Activated naive CD4-positive, alpha-beta T cell treated with anti-CD3 and anti-CD28 coated beads for 36 hours (primary cell): ENCODE measurements at regions not wholly inside any gene's neighbourhood (a gene's known extent, or its start where the extent isn't known, plus 50 kb on each side); places are given as distances from the start of the nearest gene placed in this dataset.

Source experiments
- CTCF ChIA-PET: fragments of 350-600 bp; sonication (Branson Sonifier 250); formaldehyde crosslinking; loops from one replicate; lab custom pipeline; 2021; ENCODE audit warnings: antibody characterized with exemption; lab: Charles Lee
- DNase-seq: peaks from one replicate; pipeline ENCODE4 v3.0.0-alpha.2; 2020
- H3K27ac Mint-ChIP-seq: one replicate; pipeline ENCODE4 v1.8.0; 2021; ENCODE audit warnings: mild to moderate bottlenecking, mixed read lengths
- H3K27me3 Mint-ChIP-seq: one replicate; pipeline ENCODE4 v1.8.0; 2021; ENCODE audit warnings: low read depth, mixed read lengths
- H3K36me3 Mint-ChIP-seq: one replicate; pipeline ENCODE4 v1.8.0; 2021; ENCODE audit warnings: low read depth, mixed read lengths
- H3K4me1 Mint-ChIP-seq: one replicate; pipeline ENCODE4 v1.8.0; 2021; ENCODE audit warnings: low read depth, mixed read lengths
- H3K4me3 Mint-ChIP-seq: one replicate; pipeline ENCODE4 v1.8.0; 2021; ENCODE audit warnings: mild to moderate bottlenecking, moderate library complexity, mixed read lengths
- H3K9me3 Mint-ChIP-seq: one replicate; pipeline ENCODE4 v1.8.0; 2021; ENCODE audit warnings: mixed read lengths
- intact Hi-C: fragments of 100-400 bp; cut with micrococcal nuclease; formaldehyde crosslinking; loops from one replicate; pipeline ENCODE4 v1.15.1; 2023

DNA sequence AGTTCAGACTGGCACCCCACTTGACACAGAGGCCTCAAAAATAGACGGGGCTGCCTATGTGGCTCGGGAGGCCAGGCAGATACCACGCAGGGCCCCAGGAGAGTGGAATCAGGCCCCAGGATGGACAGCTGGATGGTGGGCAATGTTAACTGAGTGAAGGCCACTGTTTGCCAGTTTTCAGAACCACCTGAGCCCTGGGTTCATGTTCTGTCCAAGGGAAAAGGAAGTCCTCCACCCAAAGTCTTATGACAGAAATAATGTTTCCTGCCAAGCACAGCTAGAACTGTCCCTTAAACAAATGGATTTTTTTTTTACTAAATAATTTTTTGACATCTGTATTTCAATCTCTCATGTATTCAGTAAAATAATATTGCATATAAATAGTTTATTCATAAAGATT lies 228.4 kb downstream of the KLF13 start:
- CTCF ChIA-PET = no interaction called here

GRCh38 chr15:31556494-31557150 lies 230.0 kb downstream of the KLF13 start:
- CTCF ChIA-PET = interaction anchor here (0.6 to 1.0 kb wide), 2 partner anchors 8 to 14 kb away, joined by 3 to 4 read pairs; no protein-coding TSS in a partner anchor
- Mint-ChIP-seq H3K4me1 (peaks cover 5% of the 10 kb centered on the region), H3K9me3 (no peaks in the 10 kb centered on the region), H3K27ac (no peak overlapping the region), H3K4me3 (no peak overlapping the region), H3K27me3 (peaks cover 6% of the 10 kb centered on the region), H3K36me3 (no peaks in the 10 kb centered on the region)
- no peak for DNase-seq
- intact Hi-C loops = no loop called here

More for the DNA sequence above, 228.4 kb downstream of the KLF13 start:
- intact Hi-C loops = no loop called here
- Mint-ChIP-seq H3K27me3 (peaks cover 6% of the 10 kb centered on the region), H3K4me1 (peaks cover 13% of the 10 kb centered on the region), H3K4me3 (no peak overlapping the region), H3K36me3 (no peaks in the 10 kb centered on the region), H3K27ac (no peak overlapping the region), H3K9me3 (no peaks in the 10 kb centered on the region)
- DNase-seq = no peak

DNA sequence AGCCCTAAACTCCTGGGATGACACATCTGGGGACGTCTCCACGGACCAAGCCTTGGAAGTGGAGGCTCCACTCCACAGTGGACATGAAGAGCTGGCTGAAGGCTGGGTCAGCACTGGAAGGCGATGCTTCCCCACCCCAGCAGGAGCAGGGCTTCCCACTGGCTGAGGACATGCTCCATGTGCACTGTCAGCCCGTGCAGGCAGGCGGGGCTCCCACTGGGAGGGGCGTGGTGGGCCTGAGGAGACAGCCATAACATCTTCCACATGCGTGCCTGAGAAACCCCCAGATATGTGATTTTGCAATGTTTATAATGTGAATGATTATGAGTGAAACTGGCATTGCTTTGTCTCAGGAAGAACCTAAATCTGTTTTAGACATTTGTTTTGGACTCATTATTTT lies 231.3 kb downstream of the KLF13 start:
- CTCF ChIA-PET = no interaction called here
- no peak for DNase-seq
- no peak overlapping the region for H3K27ac Mint-ChIP-seq
- no peaks in the 10 kb centered on the region for H3K36me3 Mint-ChIP-seq
- no peaks in the 10 kb centered on the region for H3K9me3 Mint-ChIP-seq
- no peak overlapping the region for H3K4me3 Mint-ChIP-seq
- peaks cover 6% of the 10 kb centered on the region for H3K27me3 Mint-ChIP-seq
- no peaks in the 10 kb centered on the region for H3K4me1 Mint-ChIP-seq
- intact Hi-C loops = no loop called here

GRCh38 chr15:31558840-31559239 lies 232.2 kb downstream of the KLF13 start:
- Mint-ChIP-seq H3K9me3 (no peaks in the 10 kb centered on the region), H3K36me3 (no peaks in the 10 kb centered on the region), H3K27ac (no peak overlapping the region), H3K27me3 (peaks cover 6% of the 10 kb centered on the region), H3K4me1 (no peaks in the 10 kb centered on the region), H3K4me3 (no peak overlapping the region)
- CTCF ChIA-PET = no interaction called here
- intact Hi-C loops = no loop called here
- no peak for DNase-seq

DNA sequence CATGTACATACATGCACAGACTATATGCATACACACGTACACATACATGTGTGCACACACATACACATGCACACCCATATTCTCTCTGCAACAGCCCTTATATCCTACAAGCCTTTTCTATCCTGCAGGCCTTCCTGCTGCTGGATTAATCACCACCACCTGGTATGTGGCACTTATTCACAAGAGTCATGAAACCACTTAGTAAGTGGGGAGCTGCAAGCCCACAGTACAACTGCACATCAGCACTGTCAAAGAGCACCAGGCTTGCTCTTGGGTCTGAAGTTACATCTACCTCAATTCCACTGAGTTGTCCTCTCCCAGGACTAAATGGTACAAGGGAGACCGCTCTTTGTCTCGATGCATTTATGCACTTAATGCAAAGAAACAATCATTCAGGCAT lies 233.2 kb downstream of the KLF13 start:
- DNase-seq = no peak
- Mint-ChIP-seq H3K4me1 (no peaks in the 10 kb centered on the region), H3K27ac (no peak overlapping the region), H3K27me3 (no peaks in the 10 kb centered on the region), H3K4me3 (no peak overlapping the region), H3K36me3 (no peaks in the 10 kb centered on the region), H3K9me3 (no peaks in the 10 kb centered on the region)
- intact Hi-C loops = no loop called here
- CTCF ChIA-PET = no interaction called here

DNA sequence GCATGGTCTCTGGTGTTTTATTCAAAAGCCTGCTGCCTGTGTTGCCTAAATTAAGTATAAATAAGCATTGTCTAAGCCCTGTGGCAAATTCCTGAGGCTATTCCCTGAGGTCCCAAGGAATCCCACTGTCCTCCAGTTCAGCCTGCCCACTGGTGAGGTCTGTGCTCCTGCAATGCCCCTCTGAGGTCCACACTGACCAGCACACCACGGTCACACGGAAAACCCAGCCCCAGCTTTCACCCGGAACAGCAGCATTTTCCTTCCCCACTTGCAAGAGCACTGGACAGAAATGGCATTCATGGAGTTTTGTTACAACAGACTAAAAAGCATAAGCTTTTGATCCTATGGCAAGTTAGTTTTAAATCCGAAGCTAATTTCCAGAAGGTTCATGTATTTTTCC lies 234.0 kb downstream of the KLF13 start:
- H3K4me1 Mint-ChIP-seq = no peaks in the 10 kb centered on the region
- no peak overlapping the region for H3K27ac Mint-ChIP-seq
- DNase-seq = no peak
- CTCF ChIA-PET = no interaction called here
- H3K27me3 Mint-ChIP-seq = no peaks in the 10 kb centered on the region
- no peak overlapping the region for H3K4me3 Mint-ChIP-seq
- intact Hi-C loops = no loop called here
- H3K36me3 Mint-ChIP-seq = no peaks in the 10 kb centered on the region
- no peaks in the 10 kb centered on the region for H3K9me3 Mint-ChIP-seq

GRCh38 chr15:31561156-31561555 lies 234.5 kb downstream of the KLF13 start:
- no peak for DNase-seq
- CTCF ChIA-PET = no interaction called here
- Mint-ChIP-seq H3K4me3 (no peak overlapping the region), H3K27ac (no peak overlapping the region), H3K27me3 (no peaks in the 10 kb centered on the region), H3K4me1 (no peaks in the 10 kb centered on the region), H3K9me3 (no peaks in the 10 kb centered on the region), H3K36me3 (no peaks in the 10 kb centered on the region)
- intact Hi-C loops = no loop called here

DNA sequence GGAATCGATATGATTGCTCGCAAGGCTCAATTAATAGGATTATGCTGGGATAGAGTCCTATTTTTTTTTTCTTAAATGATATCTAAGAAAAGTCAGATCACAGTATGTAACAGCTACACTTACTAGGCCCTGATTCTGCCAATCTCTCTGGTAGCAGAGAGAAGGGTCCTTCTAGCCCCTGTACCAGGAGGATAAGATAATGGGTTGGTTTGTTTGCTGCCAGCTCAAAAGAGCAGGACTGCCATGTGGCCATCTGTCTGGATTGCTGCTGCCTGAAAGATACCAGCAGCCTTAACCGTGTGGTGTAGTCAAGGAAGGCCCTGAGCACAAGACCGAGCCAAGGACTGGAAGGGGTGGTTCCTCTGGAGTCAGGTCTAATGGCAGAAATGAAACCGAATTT lies 236.4 kb downstream of the KLF13 start:
- Mint-ChIP-seq H3K27ac (no peak overlapping the region), H3K9me3 (peaks cover 4% of the 10 kb centered on the region), H3K4me3 (no peak overlapping the region), H3K4me1 (no peaks in the 10 kb centered on the region), H3K27me3 (no peaks in the 10 kb centered on the region), H3K36me3 (no peaks in the 10 kb centered on the region)
- no peak for DNase-seq
- intact Hi-C loops = no loop called here
- CTCF ChIA-PET = no interaction called here

DNA sequence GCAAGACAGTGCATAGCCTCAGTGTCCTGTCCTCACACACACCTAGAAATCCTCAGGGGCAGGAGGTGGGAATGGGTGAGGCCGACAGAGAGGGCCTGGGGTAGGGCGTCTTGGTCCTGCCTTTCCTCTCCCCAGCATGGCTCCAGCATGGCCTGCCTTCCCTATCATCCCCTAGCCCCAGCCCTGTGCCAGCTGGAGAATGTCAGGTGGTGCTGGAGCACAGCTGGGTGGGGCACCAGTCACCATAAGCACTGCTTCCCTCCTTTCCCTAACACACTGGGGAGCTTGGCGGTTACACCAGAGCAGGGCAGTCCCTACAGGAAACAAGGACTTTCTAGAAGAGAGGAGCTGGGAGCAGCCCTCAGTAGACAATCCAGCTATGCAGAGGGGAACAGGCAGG lies 236.8 kb downstream of the KLF13 start:
- no peak overlapping the region for H3K4me3 Mint-ChIP-seq
- CTCF ChIA-PET = no interaction called here
- no peaks in the 10 kb centered on the region for H3K36me3 Mint-ChIP-seq
- H3K27ac Mint-ChIP-seq = no peak overlapping the region
- no peaks in the 10 kb centered on the region for H3K4me1 Mint-ChIP-seq
- no peak for DNase-seq
- H3K27me3 Mint-ChIP-seq = no peaks in the 10 kb centered on the region
- peaks cover 7% of the 10 kb centered on the region for H3K9me3 Mint-ChIP-seq
- intact Hi-C loops = no loop called here

GRCh38 chr15:31567861-31568260 lies 241.2 kb downstream of the KLF13 start:
- DNase-seq = no peak
- no peaks in the 10 kb centered on the region for H3K36me3 Mint-ChIP-seq
- no peaks in the 10 kb centered on the region for H3K27me3 Mint-ChIP-seq
- H3K9me3 Mint-ChIP-seq = peaks cover 10% of the 10 kb centered on the region
- intact Hi-C loops = no loop called here
- CTCF ChIA-PET = interaction anchor here (1.2 kb wide), 1 partner anchor 77 kb away, joined by 4 read pairs; no protein-coding TSS in a partner anchor
- no peaks in the 10 kb centered on the region for H3K4me1 Mint-ChIP-seq
- no peak overlapping the region for H3K4me3 Mint-ChIP-seq
- no peak overlapping the region for H3K27ac Mint-ChIP-seq

GRCh38 chr15:31569836-31570235 lies 243.2 kb downstream of the KLF13 start:
- Mint-ChIP-seq H3K4me3 (no peak overlapping the region), H3K27ac (no peak overlapping the region), H3K27me3 (no peaks in the 10 kb centered on the region), H3K9me3 (peaks cover 10% of the 10 kb centered on the region), H3K36me3 (no peaks in the 10 kb centered on the region), H3K4me1 (peaks cover 2% of the 10 kb centered on the region)
- CTCF ChIA-PET = no interaction called here
- no peak for DNase-seq
- intact Hi-C loops = no loop called here

- Mint-ChIP-seq H3K27ac (no peak overlapping the region), H3K4me1 (peaks cover 2% of the 10 kb centered on the region), H3K27me3 (no peaks in the 10 kb centered on the region), H3K4me3 (no peak overlapping the region), H3K9me3 (peaks cover 10% of the 10 kb centered on the region), H3K36me3 (no peaks in the 10 kb centered on the region)
- no peak for DNase-seq
- intact Hi-C loops = no loop called here
- CTCF ChIA-PET = interaction anchor here (0.7 to 0.9 kb wide), 3 partner anchors 14 to 104 kb away, joined by 3 to 4 read pairs (median 3); no protein-coding TSS in a partner anchor
Observed at GRCh38 chr15:31570591-31570990, 244.0 kb downstream of the KLF13 start.

- H3K4me3 Mint-ChIP-seq = no peak overlapping the region
- intact Hi-C loops = no loop called here
- CTCF ChIA-PET = interaction anchor here (0.6 to 0.9 kb wide), 3 partner anchors 38 to 726 kb away, joined by 3 to 5 read pairs (median 3); no protein-coding TSS in a partner anchor
Observed at GRCh38 chr15:31571676-31572075, 245.0 kb downstream of the KLF13 start.

More at GRCh38 chr15:31571676-31572075, 245.0 kb downstream of the KLF13 start:
- DNase-seq = no peak
- peaks cover 10% of the 10 kb centered on the region for H3K9me3 Mint-ChIP-seq
- no peak overlapping the region for H3K27ac Mint-ChIP-seq
- no peaks in the 10 kb centered on the region for H3K36me3 Mint-ChIP-seq
- peaks cover 2% of the 10 kb centered on the region for H3K4me1 Mint-ChIP-seq
- no peaks in the 10 kb centered on the region for H3K27me3 Mint-ChIP-seq
